HG03378 (cell line): ENCODE measurements at regions not wholly inside any gene's neighbourhood (a gene's known extent, or its start where the extent isn't known, plus 50 kb on each side); places are given as distances from the start of the nearest gene placed in this dataset.
"Not testable (repeated sequence)": the region's sequence is repeated elsewhere in the genome, so short reads cannot be mapped to it uniquely, and the experiment has no call there.

Source experiments
- ATAC-seq: cut with Tn5 transposase; IDR thresholded peaks from one replicate; pipeline ENCODE4 v1.9.1; 2021; ENCODE audit warnings: mild to moderate bottlenecking, moderate library complexity; ENCODE audit not compliant: unreplicated experiment

- no peak for ATAC-seq
Observed at GRCh38 chr10:58068809-58069208, 198.9 kb downstream of the IPMK start.

GRCh38 chr10:58066979-58067378, 200.7 kb downstream of the IPMK start:
- no peak for ATAC-seq

- no peak for ATAC-seq
Observed at GRCh38 chr10:58066126-58066525, 201.6 kb downstream of the IPMK start.

- ATAC-seq: no peak
Observed at GRCh38 chr10:58065529-58065815, 202.2 kb downstream of the IPMK start.

GRCh38 chr10:58064714-58065528, 202.8 kb downstream of the IPMK start:
- ATAC-seq: peak; percentile 55

GRCh38 chr10:58063861-58064480, 203.7 kb downstream of the IPMK start:
- no peak for ATAC-seq

- not testable (repeated sequence) for ATAC-seq
Observed at GRCh38 chr10:58058683-58059082, 209.0 kb downstream of the IPMK start.

GRCh38 chr10:58054881-58055280, 212.8 kb downstream of the IPMK start:
- no peak for ATAC-seq

GRCh38 chr10:58052772-58053171, 214.9 kb downstream of the IPMK start:
- ATAC-seq: no peak

GRCh38 chr10:58050575-58050974, 217.1 kb downstream of the IPMK start:
- ATAC-seq: no peak

- no peak for ATAC-seq
Observed at GRCh38 chr10:58048936-58049335, 218.8 kb downstream of the IPMK start.

- ATAC-seq: no peak
Observed at GRCh38 chr10:58044072-58044471, 223.6 kb downstream of the IPMK start.

- no peak for ATAC-seq
Observed at GRCh38 chr10:58041901-58042300, 225.8 kb downstream of the IPMK start.

GRCh38 chr10:58030208-58030607, 237.5 kb downstream of the IPMK start:
- no peak for ATAC-seq

GRCh38 chr10:58028597-58029366, 238.9 kb downstream of the IPMK start:
- ATAC-seq: no peak

GRCh38 chr10:58027426-58027825, 240.3 kb downstream of the IPMK start:
- ATAC-seq: no peak

- ATAC-seq: no peak
Observed at GRCh38 chr10:58026036-58026435, 241.7 kb downstream of the IPMK start.

- ATAC-seq: peak; percentile 55
Observed at GRCh38 chr10:58023341-58024073, 244.2 kb downstream of the IPMK start.

- peak; percentile 40 for ATAC-seq
Observed at GRCh38 chr10:58019863-58020537, 247.7 kb downstream of the IPMK start.

GRCh38 chr10:58017719-58018367, 249.9 kb downstream of the IPMK start:
- ATAC-seq: no peak
